NB4 (cell line): ENCODE measurements at regions not wholly inside any gene's neighbourhood (a gene's known extent, or its start where the extent isn't known, plus 50 kb on each side); places are given as distances from the start of the nearest gene placed in this dataset.

Source experiments
- POLR2A ChIP-seq: IDR thresholded peaks from 2 replicates; pipeline ENCODE4 v1.6.1; 2011; ENCODE audit warnings: mild to moderate bottlenecking; ENCODE audit not compliant: insufficient read length; ENCODE audit errors: extremely low read depth
- TF ChIP-seq, protein P1 (sequence below): IDR thresholded peaks from one replicate; pipeline ENCODE4 v1.5.1; 2012; ENCODE audit warnings: low read depth, low read length
- TF ChIP-seq, protein P2 (sequence below): IDR thresholded peaks from 2 replicates; pipeline ENCODE4 v1.6.1; 2011; ENCODE audit warnings: low read depth, low read length

DNA sequence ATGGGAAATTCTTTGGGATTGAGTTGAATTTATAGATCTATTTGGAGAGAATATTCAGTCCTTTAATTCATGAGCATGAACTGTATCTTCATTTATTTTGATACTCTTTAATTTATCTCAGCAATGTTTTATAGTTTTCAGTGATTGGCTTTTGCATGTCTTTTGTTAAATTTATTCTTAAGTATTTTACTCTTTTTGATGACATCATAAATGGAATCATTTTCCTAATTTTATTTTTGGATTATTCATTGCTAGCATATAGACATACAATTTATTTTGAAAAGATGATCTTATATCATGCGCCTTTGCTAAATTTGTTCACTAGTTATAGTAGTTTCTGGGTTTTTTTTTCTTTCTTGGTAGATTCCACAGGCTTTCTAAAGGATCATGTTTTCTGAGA is 149.2 kb upstream of the ASIC2 start:
- TF ChIP-seq, protein P1, sequence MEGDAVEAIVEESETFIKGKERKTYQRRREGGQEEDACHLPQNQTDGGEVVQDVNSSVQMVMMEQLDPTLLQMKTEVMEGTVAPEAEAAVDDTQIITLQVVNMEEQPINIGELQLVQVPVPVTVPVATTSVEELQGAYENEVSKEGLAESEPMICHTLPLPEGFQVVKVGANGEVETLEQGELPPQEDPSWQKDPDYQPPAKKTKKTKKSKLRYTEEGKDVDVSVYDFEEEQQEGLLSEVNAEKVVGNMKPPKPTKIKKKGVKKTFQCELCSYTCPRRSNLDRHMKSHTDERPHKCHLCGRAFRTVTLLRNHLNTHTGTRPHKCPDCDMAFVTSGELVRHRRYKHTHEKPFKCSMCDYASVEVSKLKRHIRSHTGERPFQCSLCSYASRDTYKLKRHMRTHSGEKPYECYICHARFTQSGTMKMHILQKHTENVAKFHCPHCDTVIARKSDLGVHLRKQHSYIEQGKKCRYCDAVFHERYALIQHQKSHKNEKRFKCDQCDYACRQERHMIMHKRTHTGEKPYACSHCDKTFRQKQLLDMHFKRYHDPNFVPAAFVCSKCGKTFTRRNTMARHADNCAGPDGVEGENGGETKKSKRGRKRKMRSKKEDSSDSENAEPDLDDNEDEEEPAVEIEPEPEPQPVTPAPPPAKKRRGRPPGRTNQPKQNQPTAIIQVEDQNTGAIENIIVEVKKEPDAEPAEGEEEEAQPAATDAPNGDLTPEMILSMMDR = no peak
- TF ChIP-seq, protein P2, sequence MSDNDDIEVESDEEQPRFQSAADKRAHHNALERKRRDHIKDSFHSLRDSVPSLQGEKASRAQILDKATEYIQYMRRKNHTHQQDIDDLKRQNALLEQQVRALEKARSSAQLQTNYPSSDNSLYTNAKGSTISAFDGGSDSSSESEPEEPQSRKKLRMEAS = no peak
- no peak for TF ChIP-seq POLR2A
